ENCODE measurements at regions not wholly inside any gene's neighbourhood (a gene's known extent, or its start where the extent isn't known, plus 50 kb on each side); places are given as distances from the start of the nearest gene placed in this dataset.

DNA sequence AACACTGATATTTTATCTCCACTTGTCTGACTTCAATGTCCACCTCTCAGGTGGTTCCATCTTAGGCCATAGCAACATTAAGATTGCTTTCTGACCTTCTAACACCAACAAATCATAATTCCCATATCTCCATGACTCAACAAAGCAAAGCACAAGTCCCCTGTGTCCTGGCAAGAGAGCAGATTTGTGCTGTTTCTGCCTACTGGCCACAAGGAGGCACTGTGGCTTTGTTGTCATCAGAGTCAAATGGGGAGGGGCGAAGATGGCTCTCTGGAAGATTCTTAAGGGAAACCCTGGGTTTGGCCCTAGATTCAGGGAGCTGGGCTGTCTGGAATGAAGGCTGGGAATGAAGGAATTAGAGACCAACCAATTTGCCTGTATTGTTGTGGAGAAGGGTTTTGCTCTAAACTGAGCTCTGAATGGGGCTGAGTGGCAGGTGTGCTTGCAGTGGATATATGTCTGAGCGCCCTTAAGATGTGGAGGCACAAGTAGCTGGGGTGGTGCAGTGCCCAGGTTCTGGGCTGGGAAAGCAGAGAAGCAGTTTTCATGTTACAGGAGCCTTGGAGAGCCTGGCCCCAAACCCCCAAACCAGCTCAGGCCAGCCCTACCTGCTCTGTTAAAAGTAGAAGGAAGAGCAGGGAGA, 154.8 kb upstream of the PRSS58 start:
- Histone ChIP-seq H3K4me3 (replicated peaks; ENCODE audit: insufficient read depth, low read length) (no peak overlapping the region), H3K27ac (replicated peaks) (no peak overlapping the region), H3K27me3 (ENCODE audit: insufficient read depth, poor library complexity, severe bottlenecking) (no peaks in the 10 kb centered on the region)
- DNase-seq (ENCODE audit: low read depth in 1 of 2, low spot score in 1 of 2), result peak; percentile 43 to 56
- TF ChIP-seq, protein P1, sequence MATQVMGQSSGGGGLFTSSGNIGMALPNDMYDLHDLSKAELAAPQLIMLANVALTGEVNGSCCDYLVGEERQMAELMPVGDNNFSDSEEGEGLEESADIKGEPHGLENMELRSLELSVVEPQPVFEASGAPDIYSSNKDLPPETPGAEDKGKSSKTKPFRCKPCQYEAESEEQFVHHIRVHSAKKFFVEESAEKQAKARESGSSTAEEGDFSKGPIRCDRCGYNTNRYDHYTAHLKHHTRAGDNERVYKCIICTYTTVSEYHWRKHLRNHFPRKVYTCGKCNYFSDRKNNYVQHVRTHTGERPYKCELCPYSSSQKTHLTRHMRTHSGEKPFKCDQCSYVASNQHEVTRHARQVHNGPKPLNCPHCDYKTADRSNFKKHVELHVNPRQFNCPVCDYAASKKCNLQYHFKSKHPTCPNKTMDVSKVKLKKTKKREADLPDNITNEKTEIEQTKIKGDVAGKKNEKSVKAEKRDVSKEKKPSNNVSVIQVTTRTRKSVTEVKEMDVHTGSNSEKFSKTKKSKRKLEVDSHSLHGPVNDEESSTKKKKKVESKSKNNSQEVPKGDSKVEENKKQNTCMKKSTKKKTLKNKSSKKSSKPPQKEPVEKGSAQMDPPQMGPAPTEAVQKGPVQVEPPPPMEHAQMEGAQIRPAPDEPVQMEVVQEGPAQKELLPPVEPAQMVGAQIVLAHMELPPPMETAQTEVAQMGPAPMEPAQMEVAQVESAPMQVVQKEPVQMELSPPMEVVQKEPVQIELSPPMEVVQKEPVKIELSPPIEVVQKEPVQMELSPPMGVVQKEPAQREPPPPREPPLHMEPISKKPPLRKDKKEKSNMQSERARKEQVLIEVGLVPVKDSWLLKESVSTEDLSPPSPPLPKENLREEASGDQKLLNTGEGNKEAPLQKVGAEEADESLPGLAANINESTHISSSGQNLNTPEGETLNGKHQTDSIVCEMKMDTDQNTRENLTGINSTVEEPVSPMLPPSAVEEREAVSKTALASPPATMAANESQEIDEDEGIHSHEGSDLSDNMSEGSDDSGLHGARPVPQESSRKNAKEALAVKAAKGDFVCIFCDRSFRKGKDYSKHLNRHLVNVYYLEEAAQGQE (IDR thresholded peaks at IDR 0.05; ENCODE audit: insufficient replicate concordance, low read depth), result no peak
- TF ChIP-seq CTCF (IDR thresholded peaks at IDR 0.05; ENCODE audit: insufficient read depth, low read length), result peak; percentile 85

GRCh38 chr7:142409471-142409870, 151.6 kb upstream of the PRSS58 start:
- TF ChIP-seq SPI1 (IDR thresholded peaks at IDR 0.05; ENCODE audit: borderline replicate concordance, low read depth) (no peak), CTCF (IDR thresholded peaks at IDR 0.05; ENCODE audit: insufficient read depth, low read length) (no peak), POLR2AphosphoS5 (IDR thresholded peaks at IDR 0.05; ENCODE audit: low read depth) (no peak), GABPA (IDR thresholded peaks at IDR 0.05; ENCODE audit: low read depth) (no peak)
- TF ChIP-seq, protein P1 (IDR thresholded peaks at IDR 0.05; ENCODE audit: insufficient replicate concordance, low read depth), result no peak
- Histone ChIP-seq H3K27me3 (ENCODE audit: insufficient read depth, poor library complexity, severe bottlenecking) (no peaks in the 10 kb centered on the region), H3K4me3 (replicated peaks; ENCODE audit: insufficient read depth, low read length) (no peak overlapping the region), H3K27ac (replicated peaks) (no peak overlapping the region)
- no peak for DNase-seq (ENCODE audit: low read depth in 1 of 2, low spot score in 1 of 2)

DNA sequence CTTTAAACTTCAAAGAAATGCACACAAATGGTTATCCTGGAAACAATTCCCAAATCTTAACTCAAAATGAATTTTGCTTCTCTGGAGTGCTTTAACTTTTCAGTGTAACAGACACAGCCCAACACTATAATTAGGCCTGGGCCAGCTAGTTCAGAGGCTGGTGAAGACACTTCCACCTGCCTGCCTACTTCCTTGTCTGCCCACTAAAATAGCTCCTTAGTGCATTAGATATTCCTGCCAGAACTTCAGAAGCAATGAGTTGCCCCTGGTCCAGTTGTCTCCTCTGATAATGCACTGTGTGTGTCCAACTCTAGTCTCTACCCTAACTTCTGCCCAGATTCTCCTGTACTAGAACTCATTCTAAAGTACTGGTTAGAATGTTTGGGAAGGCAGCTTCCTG, 150.9 kb upstream of the PRSS58 start:
- no peak for DNase-seq (ENCODE audit: low read depth in 1 of 2, low spot score in 1 of 2)
- no peak overlapping the region for H3K27ac ChIP-seq (replicated peaks)
- TF ChIP-seq SPI1 (IDR thresholded peaks at IDR 0.05; ENCODE audit: borderline replicate concordance, low read depth) (no peak), CTCF (IDR thresholded peaks at IDR 0.05; ENCODE audit: insufficient read depth, low read length) (no peak), POLR2AphosphoS5 (IDR thresholded peaks at IDR 0.05; ENCODE audit: low read depth) (no peak), GABPA (IDR thresholded peaks at IDR 0.05; ENCODE audit: low read depth) (no peak)
- TF ChIP-seq, protein P1 (IDR thresholded peaks at IDR 0.05; ENCODE audit: insufficient replicate concordance, low read depth), result no peak
- no peak overlapping the region for H3K4me3 ChIP-seq (replicated peaks; ENCODE audit: insufficient read depth, low read length)
- no peaks in the 10 kb centered on the region for H3K27me3 ChIP-seq (ENCODE audit: insufficient read depth, poor library complexity, severe bottlenecking)
